ENCODE measurements at regions not wholly inside any gene's neighbourhood (a gene's known extent, or its start where the extent isn't known, plus 50 kb on each side); places are given as distances from the start of the nearest gene placed in this dataset.

DNA sequence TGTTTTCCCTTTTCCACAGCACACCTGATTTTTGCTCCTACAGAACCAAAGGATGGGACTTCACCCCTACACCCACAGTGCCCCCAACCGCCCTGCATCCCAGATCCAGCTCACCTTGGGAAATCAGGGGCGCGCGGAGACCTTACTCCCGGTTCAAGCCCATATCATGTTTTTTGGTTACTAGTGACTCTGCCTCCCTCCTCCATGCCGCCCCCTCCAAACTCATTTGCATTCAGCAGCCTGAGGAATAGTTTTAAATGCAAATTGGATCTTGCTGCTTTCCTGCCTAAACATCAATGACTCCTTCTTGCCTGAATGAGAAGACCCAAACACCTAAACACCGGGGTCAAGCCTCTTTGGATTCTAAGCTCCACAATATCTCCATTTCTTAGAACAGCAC lies 331.8 kb downstream of the TMEM114 start:
- DNase-seq, result no peak

DNA sequence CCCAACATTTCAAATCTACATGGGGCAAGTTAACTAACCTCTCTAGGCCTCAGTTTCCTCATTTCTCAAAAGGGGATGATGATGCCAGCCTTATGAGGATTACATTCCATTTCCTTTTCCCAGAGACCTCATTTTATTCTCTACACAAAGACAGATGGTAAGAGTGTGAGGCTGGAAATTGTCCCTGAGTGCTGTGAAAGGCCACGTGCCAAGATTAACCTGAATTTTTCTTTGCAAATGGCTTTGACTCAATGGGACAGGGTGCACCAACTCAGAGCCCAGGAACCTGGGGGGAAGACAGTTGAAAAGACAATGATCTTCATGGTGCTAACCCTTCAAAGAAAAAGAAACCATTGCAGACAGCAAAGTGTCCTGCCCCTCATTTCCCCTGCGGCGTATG lies 332.8 kb downstream of the TMEM114 start:
- DNase-seq, result no peak

DNA sequence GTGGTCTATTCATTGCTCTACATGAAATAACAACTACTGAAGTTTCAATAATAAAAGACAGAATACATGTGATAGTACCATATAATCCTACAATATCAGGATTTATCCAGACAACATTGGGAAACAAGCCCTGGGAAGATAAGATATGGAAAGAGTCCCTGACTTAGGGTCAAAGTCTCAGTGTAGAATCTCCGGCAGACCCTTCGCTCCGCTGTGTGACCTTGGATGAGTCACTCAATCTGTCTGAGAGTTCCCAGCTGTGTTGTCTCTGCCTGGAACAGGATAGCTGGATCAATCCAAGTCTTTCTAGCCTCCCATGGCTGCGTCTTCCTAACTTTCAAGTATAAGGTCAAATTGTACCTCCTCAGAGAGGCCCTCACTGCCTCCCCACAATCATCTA lies 335.9 kb downstream of the TMEM114 start:
- DNase-seq, result no peak

DNA sequence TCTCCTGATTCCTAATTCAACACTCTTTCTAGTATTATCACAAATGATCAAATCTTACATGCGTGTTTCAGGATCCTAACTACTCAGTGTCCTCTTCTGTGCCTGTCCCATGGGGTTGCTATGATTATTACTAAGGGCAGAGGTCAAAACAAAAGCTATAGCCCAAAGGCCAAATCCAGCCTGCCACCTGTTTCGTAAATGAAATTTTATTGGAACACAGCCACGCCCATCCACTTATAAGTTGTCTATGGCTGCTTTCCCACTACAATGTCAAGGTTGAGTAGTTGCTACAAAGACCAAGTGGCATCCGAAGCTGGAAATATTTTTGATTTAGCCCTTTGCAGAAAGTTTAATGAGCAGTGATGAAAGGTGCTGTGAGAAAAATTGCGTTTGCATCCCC lies 336.6 kb downstream of the TMEM114 start:
- DNase-seq, result no peak

DNA sequence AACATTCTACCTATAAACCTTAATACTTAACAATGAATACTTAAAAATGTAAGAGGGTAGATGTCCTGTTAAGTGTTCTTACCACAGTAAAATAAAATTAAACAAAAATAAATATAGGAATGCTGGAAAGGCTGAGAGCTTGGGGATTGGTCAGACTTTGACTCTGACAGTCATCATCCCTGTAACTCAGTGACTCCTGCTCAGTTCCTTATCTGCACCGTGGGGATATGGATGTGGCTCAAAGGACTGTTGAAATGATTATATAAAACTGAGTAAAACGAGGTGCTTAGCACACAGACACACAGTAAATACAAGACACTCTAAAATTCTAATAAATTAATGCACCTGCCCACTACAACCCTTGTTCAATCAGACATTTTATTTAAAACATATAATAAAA lies 338.6 kb downstream of the TMEM114 start:
- no peak for DNase-seq

DNA sequence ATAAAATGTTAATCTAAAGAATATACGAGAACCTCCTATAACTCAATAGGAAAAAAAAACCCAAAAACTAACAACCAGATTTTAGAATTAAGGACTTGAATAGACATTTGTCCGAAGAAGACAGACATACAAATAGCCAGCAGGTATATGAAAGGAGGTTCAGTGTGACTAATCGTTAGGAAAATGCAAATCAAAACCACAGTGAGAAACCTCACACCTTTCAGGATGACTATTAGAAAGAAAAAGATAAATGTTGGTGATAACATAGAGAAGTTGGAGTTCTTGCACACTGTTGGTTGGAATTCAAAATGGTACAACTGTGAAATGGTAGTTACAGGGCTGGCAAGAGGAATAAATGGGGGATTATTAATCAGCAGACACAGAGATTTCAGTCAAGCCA lies 339.0 kb downstream of the TMEM114 start:
- no peak for DNase-seq

DNA sequence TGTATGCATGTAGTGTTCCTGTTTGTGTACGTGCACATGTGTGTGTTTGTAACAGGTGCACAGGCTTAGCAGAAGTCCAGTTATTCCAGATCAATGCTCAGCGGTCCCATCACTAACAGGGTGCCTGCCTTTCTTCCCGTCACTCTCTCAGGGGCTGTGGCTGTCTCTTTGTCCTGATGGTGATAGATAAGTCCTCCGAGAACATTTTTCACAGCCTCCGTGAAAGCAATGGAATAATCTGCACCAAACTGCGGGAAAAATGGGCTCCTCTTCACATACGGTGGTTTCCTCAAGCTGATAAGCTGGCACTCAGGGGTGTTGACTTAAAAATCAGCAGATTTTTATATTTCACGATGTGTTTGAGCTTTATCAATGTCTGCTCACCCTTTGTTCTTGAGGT lies 342.3 kb downstream of the TMEM114 start:
- DNase-seq, result no peak

DNA sequence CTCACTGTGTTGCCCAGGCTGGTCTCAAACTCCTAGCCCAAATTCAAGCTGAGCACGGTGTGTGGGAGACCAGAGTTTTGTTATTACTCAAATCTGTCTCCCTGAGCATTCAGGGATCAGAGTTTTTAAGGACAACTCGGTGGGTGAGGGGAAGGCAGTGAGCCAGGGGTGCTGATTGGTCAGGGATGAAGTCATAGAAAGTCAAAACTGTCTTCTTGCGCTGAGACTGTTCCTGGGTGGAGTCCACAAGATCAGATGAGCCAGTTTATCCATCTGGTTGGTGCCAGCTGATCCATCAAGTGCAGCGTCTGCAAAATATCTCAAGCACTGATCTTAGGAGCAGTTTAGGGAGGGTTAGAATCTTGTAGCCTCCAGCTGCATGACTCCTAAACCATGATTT lies 346.3 kb downstream of the TMEM114 start:
- DNase-seq, result no peak

DNA sequence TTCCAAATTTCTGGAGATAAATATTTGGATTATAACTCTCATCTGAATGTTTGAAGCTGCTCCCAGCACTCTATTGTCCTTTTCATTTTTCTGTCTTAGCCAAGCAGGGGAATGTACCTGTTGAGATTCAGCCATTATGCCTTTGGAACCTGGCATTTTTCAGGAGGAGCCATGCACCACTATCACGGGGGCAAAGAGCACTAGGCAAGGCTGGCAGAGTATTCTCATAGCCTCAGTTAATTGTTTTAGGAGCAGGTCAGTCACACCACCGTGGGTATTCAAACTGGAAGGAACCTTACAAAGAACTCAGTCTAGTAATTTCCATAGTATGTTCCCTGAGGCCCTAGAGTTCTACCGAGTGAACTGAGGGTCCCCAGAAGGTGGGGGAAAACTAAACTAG lies 348.9 kb downstream of the TMEM114 start:
- no peak for DNase-seq

DNA sequence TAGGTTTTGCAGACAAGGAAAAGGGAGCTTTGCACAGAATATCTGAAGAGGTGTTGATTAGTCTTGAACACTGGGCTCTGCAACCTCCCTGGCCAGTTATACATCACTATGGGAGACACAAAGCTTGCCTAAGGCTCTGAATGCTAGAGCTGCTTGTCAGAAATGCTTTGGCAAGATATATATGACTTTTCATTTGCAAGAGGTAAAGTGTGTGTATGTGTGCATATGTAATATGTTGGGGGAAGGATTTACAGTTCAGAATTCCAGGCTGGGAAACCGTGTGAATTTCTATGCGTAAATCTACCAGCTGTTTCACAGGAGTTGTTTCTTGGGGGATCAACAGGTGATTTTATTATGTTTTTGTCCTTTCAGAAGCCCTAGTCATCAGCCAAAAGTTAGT lies 350.9 kb downstream of the TMEM114 start:
- DNase-seq, result no peak

DNA sequence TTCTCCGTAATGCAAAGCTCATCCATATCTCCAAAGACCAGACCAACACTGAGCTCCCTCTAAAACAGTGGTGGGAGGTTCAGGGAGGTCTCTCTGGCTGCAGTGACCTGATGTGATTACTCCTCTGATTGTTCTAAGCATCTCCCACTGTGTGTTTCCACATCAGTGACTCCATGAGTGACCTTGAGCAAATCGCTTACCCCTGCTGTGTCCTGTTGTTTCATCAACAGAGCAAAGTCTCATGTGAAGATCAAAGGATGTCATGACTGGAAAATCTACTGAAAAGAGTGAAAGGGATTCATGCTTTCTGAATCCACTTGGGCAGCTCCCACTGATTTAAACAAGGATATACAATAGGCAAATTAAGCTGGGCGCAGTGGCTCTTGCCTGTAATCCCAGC lies 352.9 kb downstream of the TMEM114 start:
- no peak for DNase-seq

DNA sequence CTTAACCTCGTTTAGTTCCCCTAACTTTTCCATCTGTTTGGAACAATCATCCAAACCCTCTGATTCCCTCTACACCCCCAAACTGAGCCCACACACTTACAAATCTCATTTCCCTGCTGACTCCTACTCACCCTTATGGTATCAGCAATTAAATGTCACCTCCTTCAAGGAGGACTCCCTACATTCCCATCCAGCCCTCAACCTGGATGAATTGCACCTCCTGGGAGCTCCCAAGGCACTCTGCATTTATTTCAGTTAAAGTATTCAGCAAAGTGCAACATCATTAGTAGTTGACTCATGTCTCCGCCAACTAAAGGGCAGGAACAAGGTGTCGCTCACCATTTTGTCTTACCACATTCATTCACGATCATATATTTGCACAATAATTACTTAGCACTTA lies 353.5 kb downstream of the TMEM114 start:
- no peak for DNase-seq

DNA sequence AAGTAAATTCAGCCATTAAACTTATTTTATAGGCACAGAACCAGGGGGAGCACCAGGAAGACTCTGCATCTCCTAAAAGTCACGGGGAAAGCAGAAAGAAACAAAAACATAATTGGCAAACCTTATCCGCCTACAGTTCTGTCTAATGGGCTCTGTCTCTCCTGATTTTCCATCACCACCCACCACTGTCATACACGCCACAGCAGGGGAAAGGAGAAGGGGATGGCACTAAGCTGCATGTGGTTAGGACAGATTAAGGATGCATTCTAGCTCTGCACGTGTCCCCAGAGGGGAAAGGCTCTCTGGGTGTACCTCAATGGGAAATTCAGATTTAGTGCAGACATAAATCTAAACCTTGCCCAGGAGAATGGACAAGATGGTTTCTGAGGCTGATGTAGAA lies 359.8 kb downstream of the TMEM114 start:
- DNase-seq, result no peak

DNA sequence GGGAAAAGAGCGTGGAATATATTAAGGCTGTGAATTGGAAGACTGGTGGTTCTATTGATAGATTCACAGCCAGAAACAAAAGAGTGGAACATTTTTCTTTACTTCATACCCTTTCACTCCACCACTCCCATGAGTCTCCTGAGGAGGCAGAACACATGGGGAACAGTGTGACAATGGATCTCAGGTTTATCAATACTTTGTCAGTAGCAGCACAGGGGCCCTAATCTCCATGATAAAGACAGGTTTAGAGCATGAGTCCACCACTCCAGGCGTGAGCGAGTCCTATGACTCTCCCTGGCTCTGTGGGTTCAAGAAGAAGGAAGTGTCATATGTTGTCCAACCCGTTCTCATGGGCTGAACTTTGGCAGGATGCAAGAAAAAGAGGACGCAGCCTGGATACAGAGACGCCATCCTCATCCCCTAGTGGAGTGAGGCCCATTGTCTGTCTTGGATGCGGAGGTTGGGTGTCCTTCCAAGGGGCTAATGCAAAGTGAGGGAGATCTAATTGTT lies 361.2 kb downstream of the TMEM114 start:
- no peak for DNase-seq

DNA sequence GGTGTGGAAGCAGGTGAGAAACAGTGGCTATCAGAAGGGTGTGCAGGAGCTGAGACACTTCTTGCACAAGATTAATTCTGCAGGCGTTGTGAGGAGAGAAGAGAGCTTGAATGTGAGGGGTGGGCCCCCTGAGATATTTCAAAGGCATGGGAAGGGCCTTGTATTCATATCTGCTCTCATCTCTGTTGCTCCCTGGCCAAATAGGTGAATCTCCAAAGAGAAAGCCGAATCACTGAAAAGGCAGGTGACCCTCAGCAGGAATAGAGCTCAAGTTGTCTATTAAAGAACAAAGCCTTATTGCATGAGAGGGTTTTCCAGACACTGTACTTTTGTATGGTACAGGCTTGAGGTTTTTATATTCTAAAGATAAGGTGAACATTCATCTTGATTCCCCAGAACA lies 373.1 kb downstream of the TMEM114 start:
- DNase-seq, result no peak

DNA sequence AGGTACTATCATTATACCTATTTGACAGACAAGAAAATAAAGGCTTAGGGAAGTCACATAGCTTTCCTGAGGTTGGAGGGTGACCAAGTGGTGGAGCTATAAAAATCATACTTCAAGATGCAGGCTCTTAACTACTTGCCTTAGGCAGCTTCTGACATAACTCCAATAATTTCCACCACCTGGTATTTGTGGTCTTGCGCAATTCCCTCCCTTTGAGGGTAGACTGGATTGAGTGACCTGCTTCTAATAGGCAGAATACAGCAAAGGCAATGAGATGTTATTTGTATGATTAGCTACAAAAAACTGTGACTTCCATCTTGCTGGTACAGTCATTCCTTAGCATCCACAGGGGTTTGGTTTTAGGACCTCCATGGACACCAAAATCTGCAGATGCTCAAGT lies 385.5 kb downstream of the TMEM114 start:
- DNase-seq, result no peak

DNA sequence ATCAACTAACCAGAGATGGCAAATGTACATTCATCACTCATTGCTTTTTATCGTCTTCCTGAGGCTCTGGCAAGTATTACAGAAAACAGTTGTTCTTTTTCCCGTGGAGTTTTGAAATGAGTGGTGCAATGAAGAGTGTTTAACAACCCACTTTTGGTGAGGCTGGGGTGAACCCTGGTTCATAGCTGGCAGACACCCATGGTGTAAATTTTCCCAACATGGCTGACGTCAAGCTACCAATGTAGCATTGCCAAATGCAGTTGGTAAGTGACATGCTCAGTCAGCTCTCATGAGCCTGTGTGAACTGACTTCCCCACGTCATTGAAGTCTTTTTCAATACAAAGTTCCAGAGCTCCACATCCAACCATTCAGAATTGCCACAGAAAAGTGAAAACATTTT lies 386.2 kb downstream of the TMEM114 start:
- DNase-seq, result no peak

DNA sequence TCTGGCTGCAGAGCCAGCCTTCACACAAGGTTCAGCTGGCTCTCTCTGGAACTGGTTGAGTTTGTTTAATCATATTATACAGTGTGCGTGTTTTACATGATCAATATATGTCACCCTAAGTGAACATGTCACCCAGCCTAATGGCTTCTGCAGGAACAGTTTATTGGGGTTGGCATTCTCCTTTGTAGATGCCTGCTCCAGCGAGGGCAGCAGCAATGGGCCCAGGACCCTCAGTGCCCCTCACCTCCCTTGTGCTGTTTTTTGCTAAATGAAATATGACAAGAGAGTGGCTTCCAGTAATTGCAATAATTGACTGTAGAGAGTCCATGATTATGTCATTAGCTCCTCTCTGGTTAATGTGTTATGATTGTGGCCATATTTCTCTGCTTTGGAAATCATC lies 387.2 kb downstream of the TMEM114 start:
- DNase-seq, result no peak

DNA sequence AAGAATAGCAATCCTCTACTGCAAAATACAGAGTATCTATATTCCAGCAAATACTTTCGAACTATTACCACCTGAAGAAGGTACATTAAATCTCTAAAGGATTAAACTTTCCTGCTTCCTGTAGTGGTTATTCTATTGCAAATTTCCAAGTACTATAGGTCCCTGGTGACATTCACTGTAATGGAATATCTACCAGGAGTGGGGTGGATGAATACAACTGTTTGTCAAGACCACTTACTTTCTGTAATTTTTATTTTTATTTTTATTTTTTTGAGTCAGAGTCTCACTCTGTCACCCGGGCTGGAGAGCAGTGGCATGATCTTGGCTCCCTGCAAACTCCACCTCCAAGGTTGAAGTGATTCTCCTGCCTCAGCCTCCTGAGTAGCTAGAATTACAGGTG lies 389.5 kb downstream of the TMEM114 start:
- DNase-seq, result no peak

DNA sequence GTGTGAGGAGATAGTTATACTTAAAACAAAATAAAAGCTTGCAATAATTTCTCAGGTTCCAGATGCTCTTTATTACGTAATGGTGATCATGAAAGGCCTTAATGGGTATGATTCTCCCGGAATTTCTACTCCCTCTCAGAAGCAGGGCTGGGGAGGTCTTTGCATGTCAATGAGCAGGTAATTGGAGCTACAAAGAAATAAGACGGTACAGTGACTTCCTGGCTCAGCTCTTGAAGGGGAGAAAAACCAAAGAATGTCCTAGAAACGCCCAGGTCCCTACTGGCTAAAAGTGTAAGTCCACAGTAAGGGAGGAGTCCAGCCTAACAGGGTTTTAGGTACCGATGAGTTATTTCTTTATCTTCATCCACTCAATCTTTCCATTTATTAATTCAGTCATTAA lies 390.9 kb downstream of the TMEM114 start:
- no peak for DNase-seq

DNA sequence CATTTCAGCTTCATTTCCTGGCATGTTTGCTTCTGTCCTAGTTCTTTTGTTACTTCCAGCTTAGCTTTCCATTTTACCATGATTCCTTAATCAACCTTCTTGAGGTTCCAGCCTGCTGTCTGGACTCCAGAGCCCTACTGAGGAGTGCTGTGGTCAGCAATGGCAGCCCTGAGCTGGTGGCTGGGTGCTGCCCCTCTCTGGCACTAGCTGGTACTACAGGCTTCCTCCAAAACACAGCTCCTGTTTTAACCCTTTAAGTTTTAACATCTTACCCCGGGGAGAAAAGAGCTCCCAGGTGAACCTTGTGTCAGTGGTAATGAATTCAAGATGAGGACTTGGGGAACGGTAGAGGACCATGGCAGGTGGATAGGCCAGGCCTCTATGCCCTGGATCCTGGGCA lies 395.5 kb downstream of the TMEM114 start:
- DNase-seq, result no peak

DNA sequence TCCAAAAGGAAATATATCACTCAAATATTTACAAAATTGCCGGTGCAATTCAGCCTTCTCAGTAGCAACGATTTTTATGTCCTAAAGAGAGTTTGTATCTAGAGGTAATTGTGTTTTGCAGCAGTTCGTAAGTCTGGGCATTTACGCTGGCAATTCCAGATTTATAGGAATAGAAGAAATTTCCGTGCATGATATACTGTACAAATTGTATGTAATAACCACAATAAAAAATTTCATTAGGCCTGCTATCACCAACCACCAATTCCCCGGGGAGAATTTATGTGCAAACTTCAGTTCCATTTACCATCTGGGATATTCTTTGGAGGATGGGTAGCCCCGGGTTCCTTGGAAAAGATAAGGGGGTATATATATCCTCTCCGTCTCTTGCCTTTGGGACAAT lies 401.5 kb downstream of the TMEM114 start:
- no peak for DNase-seq

DNA sequence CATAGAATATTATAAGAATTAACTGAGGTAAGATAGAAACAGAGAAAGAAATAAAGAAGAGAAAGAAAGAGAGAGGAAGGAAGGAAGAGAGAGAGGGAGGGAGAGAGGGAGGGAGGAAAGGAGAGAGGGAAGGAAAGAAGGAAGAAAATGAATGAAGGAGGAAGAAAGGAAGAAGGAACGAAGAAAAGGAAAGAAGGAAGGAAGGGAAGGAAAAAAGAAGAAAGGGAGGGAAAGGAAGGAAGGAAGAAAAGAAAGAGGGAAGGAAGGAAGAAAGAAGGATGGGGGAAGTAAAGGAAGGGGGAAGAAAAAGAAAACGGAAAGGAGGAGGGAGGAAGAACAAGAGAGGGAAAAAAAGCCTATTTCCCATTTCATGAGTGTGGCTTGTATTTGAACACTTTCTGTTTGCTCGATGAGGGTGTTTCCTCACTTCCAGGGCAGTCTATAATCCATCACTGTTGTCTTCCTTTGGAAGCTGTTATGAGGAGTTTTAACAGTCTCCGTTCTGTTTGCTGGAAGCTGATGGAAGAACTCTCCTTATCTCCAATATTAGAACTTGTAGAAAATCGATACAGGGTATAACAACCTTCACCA lies 402.4 kb downstream of the TMEM114 start:
- DNase-seq, result no peak

DNA sequence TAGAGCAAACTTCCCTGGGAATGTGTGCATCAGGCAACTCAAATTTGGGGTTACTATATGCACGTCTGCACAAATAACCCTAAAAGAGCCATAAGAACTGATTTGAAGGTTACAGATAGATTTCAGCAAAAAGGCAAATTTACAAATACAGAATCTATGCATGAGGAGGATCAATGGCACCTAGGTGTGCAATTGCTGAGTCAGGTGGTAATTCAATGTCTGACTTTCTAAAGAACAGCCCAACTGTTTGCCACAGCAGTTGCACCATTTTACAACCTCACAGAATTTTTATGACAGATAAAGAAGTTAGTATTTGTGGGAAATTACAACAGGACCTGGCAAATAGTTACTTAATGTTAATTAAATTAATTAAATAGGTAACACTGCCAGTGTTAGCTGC lies 405.5 kb downstream of the TMEM114 start:
- DNase-seq, result no peak

DNA sequence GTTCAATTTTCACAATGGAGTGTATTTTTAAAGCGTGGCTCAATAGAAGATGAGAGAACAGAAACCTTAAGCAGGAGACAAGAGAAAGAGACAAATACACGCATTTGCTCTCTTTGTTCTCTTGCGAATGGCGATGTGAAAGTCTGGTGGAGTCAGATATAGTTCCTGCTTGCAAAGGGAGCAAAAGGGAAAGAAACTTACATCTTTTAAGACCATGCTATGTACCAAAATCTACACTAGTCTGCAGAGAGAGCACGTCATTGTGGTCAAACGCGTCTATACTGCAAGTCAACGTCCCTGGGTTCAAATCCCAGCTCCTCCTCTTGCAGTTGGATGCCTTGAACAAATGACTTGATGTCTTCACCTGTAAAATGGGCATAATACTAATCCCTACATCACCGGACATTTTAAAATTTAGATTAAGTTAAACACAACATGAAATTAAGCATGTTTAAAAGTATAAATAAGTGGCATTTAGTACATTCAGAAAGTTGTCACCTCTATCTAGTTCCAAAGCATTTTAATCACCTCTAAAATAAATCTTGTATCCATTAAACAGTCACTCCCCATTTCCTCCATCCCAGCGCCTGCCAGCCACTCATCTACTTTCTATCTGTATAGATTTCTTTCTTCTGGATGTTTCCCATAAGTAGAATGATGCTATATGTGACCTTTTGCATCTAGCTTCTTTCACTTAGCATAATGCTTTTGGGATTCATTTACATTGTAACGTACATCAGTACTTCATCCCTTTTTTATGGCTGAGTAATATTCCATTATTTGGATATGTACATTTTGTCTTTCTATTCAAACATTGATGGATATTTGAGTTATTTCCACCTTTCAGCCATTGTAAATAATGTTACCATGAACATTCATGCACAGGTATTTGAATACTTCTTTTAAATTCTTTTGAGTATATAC lies 406.9 kb downstream of the TMEM114 start:
- DNase-seq, result no peak
